ENCODE measurements at regions not wholly inside any gene's neighbourhood (a gene's known extent, or its start where the extent isn't known, plus 50 kb on each side); places are given as distances from the start of the nearest gene placed in this dataset.

GRCh38 chr2:164084066-164084465 is 348.3 kb upstream of the FIGN start:
- no peak for TF ChIP-seq CTCF (IDR thresholded peaks at IDR 0.05)
- no peak for TF ChIP-seq POLR2A (IDR thresholded peaks at IDR 0.05)
- TF ChIP-seq POLR2AphosphoS5 (IDR thresholded peaks at IDR 0.05) = no peak
- DNase-seq (ENCODE audit: low spot score in 2 of 2) = no peak
- Histone ChIP-seq H3K27me3 (no peaks in the 10 kb centered on the region), H3K9me3 (no peaks in the 10 kb centered on the region), H3K27ac (no peak overlapping the region), H3K4me3 (no peak overlapping the region), H3K4me1 (no peaks in the 10 kb centered on the region), H3K36me3 (no peaks in the 10 kb centered on the region)
- intact Hi-C loops (cut with DNase I; ENCODE audit: low total_unique reads) = no loop called here

- intact Hi-C loops (cut with DNase I; ENCODE audit: low total_unique reads) = no loop called here
- TF ChIP-seq CTCF (IDR thresholded peaks at IDR 0.05) (no peak), POLR2A (IDR thresholded peaks at IDR 0.05) (no peak), POLR2AphosphoS5 (IDR thresholded peaks at IDR 0.05) (no peak)
These were observed 344.7 kb upstream of the FIGN start for GRCh38 chr2:164080486-164080885.

GRCh38 chr2:164079258-164079657 is 343.4 kb upstream of the FIGN start:
- Histone ChIP-seq H3K27me3 (no peaks in the 10 kb centered on the region), H3K9me3 (no peaks in the 10 kb centered on the region), H3K4me3 (no peak overlapping the region), H3K36me3 (no peaks in the 10 kb centered on the region), H3K27ac (no peak overlapping the region), H3K4me1 (no peaks in the 10 kb centered on the region)
- intact Hi-C loops (cut with DNase I; ENCODE audit: low total_unique reads) = no loop called here
- TF ChIP-seq CTCF (IDR thresholded peaks at IDR 0.05) = no peak
- TF ChIP-seq POLR2A (IDR thresholded peaks at IDR 0.05) = no peak
- no peak for TF ChIP-seq POLR2AphosphoS5 (IDR thresholded peaks at IDR 0.05)
- DNase-seq (ENCODE audit: low spot score in 2 of 2) = no peak

More at GRCh38 chr2:164080486-164080885, 344.7 kb upstream of the FIGN start:
- Histone ChIP-seq H3K27me3 (no peaks in the 10 kb centered on the region), H3K4me3 (no peak overlapping the region), H3K27ac (no peak overlapping the region), H3K36me3 (no peaks in the 10 kb centered on the region), H3K4me1 (no peaks in the 10 kb centered on the region), H3K9me3 (no peaks in the 10 kb centered on the region)
- DNase-seq (ENCODE audit: low spot score in 2 of 2) = no peak

- Histone ChIP-seq H3K27ac (no peak overlapping the region), H3K27me3 (no peaks in the 10 kb centered on the region), H3K9me3 (no peaks in the 10 kb centered on the region), H3K4me1 (no peaks in the 10 kb centered on the region), H3K36me3 (no peaks in the 10 kb centered on the region), H3K4me3 (no peak overlapping the region)
- no peak for TF ChIP-seq CTCF (IDR thresholded peaks at IDR 0.05)
- no peak for TF ChIP-seq POLR2AphosphoS5 (IDR thresholded peaks at IDR 0.05)
- no peak for TF ChIP-seq POLR2A (IDR thresholded peaks at IDR 0.05)
- intact Hi-C loops (cut with DNase I; ENCODE audit: low total_unique reads) = no loop called here
- DNase-seq (ENCODE audit: low spot score in 2 of 2) = no peak
These were observed 342.6 kb upstream of the FIGN start for GRCh38 chr2:164078421-164078820.

GRCh38 chr2:164073101-164074074 is 337.6 kb upstream of the FIGN start:
- no peak overlapping the region for H3K27ac ChIP-seq
- H3K4me1 ChIP-seq = no peaks in the 10 kb centered on the region
- no peak for DNase-seq (ENCODE audit: low spot score in 2 of 2)
- TF ChIP-seq POLR2A (IDR thresholded peaks at IDR 0.05) (no peak), POLR2AphosphoS5 (IDR thresholded peaks at IDR 0.05) (no peak), CTCF (IDR thresholded peaks at IDR 0.05) (no peak)
- H3K4me3 ChIP-seq = no peak overlapping the region
- H3K9me3 ChIP-seq = no peaks in the 10 kb centered on the region
- H3K36me3 ChIP-seq = no peaks in the 10 kb centered on the region
- H3K27me3 ChIP-seq = no peaks in the 10 kb centered on the region
- intact Hi-C loops (cut with DNase I; ENCODE audit: low total_unique reads) = no loop called here
